ENCODE measurements at regions not wholly inside any gene's neighbourhood (a gene's known extent, or its start where the extent isn't known, plus 50 kb on each side); places are given as distances from the start of the nearest gene placed in this dataset.

DNA sequence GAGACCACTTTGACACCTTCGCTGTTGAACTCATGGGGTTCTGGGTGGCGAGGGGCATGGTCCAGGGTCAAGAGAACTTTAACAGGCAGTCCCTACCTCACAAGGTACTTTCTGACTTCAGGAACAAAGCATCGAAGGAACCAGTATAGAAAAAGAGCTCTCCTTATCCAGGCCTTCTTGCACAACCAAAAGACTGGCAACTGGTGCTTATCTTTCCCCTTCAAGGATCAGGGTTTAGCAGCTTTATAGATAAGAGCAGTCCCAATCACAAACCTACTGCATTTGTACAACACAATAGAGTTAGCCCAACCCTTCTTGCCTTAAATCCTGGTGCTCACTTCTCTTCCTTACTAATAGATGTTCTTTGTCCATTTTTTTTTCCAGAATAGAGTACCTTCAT lies 116.3 kb downstream of the SNX5 start:
- Mint-ChIP-seq H3K9me3 (ENCODE audit: insufficient read depth) (peaks cover 4% of the 10 kb centered on the region), H3K27ac (no peak overlapping the region), H3K27me3 (no peaks in the 10 kb centered on the region), H3K4me1 (peaks cover 67% of the 10 kb centered on the region), H3K4me3 (no peak overlapping the region)
- H2AFZ ChIP-seq (ENCODE audit: insufficient read depth, low read depth, low read length, poor library complexity, severe bottlenecking), result no peak overlapping the region
- H4K20me1 ChIP-seq (ENCODE audit: control insufficient read depth, insufficient read depth, low read length, poor library complexity, severe bottlenecking), result no peaks in the 10 kb centered on the region
- no peak overlapping the region for H3K9ac ChIP-seq (ENCODE audit: low read length)
- no peak overlapping the region for H3K27ac ChIP-seq (ENCODE audit: low read length in 2 of 2)
- no peaks in the 10 kb centered on the region for H3K27me3 ChIP-seq (replicated peaks in 1 of 4; ENCODE audit: control extremely low read depth in 1 of 4, control insufficient read depth in 3 of 4, insufficient read depth in 4 of 4, low read length in 3 of 4)
- ChIA-PET POLR2A (interaction anchor here (0.6 kb wide), 1 partner anchor 1814 kb away, joined by 4 read pairs; no protein-coding TSS in a partner anchor), CTCF (no interaction called here)
- H3K79me2 ChIP-seq (ENCODE audit: control insufficient read depth, insufficient read depth, low read length), result no peaks in the 10 kb centered on the region
- 100% methylated on average over 2 of the region's 3 CpGs for WGBS (ENCODE audit: insufficient coverage)
- no peak overlapping the region for H3K4me3 ChIP-seq (ENCODE audit: control extremely low read depth in 1 of 5, extremely low read depth in 1 of 5, insufficient read depth in 1 of 5, low read depth in 2 of 5, low read length in 4 of 5)
- H3K9me3 ChIP-seq (ENCODE audit: control extremely low read depth in 1 of 3, control insufficient read depth in 2 of 3, insufficient read depth in 1 of 3, low read length in 2 of 3), result peaks cover 0 to 20% (median 6%) of the 10 kb centered on the region in 3 donors
- peaks cover 50 to 63% of the 10 kb centered on the region in 2 donors for H3K4me1 ChIP-seq (ENCODE audit: control insufficient read depth in 2 of 2, insufficient read depth in 2 of 2, low read length in 2 of 2)
- H3K4me2 ChIP-seq (replicated peaks; ENCODE audit: low read depth, low read length, poor library complexity, severe bottlenecking), result no peak overlapping the region
- no peak for TF ChIP-seq EZH2 (IDR thresholded peaks at IDR 0.05; ENCODE audit: borderline replicate concordance, insufficient read depth, low read depth, low read length, poor library complexity, severe bottlenecking)
- TF ChIP-seq, protein P1, sequence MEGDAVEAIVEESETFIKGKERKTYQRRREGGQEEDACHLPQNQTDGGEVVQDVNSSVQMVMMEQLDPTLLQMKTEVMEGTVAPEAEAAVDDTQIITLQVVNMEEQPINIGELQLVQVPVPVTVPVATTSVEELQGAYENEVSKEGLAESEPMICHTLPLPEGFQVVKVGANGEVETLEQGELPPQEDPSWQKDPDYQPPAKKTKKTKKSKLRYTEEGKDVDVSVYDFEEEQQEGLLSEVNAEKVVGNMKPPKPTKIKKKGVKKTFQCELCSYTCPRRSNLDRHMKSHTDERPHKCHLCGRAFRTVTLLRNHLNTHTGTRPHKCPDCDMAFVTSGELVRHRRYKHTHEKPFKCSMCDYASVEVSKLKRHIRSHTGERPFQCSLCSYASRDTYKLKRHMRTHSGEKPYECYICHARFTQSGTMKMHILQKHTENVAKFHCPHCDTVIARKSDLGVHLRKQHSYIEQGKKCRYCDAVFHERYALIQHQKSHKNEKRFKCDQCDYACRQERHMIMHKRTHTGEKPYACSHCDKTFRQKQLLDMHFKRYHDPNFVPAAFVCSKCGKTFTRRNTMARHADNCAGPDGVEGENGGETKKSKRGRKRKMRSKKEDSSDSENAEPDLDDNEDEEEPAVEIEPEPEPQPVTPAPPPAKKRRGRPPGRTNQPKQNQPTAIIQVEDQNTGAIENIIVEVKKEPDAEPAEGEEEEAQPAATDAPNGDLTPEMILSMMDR (IDR thresholded peaks at IDR 0.05), result no peak
- DNase-seq (no peak), ATAC-seq (ENCODE audit: low read depth) (no peak)
- intact Hi-C loops (cut with micrococcal nuclease), result loop anchor here (10.0 kb wide), 1 partner anchor 112 kb away; the partner anchor contains the start of genes MGME1 and SNX5
- no peaks in the 10 kb centered on the region for H3K36me3 ChIP-seq (replicated peaks in 1 of 2; ENCODE audit: control extremely low read depth in 1 of 2, control insufficient read depth in 1 of 2, extremely low read depth in 1 of 2, insufficient read depth in 2 of 2, low read length in 1 of 2)

DNA sequence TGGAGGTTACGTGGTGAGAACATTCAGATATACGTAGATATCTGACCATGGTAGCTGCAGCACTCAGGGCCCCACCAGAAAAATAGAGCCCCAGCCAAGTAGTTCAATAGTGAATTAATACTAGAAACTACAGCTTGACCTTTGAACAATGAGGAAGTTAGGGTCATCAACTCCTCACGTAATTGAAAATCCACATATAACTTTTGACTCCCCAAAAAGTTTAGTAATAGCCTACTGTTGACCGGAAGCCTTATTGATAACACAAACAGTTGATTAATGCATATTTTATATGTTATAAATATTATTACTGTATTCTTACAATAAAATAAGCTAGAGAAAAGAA lies 117.9 kb downstream of the SNX5 start:
- no peaks in the 10 kb centered on the region for H3K36me3 ChIP-seq (replicated peaks in 1 of 2; ENCODE audit: control extremely low read depth in 1 of 2, control insufficient read depth in 1 of 2, extremely low read depth in 1 of 2, insufficient read depth in 2 of 2, low read length in 1 of 2)
- H3K9ac ChIP-seq (ENCODE audit: low read length), result no peak overlapping the region
- ATAC-seq (ENCODE audit: low read depth), result no peak
- 100% methylated on average over 2 of the region's 4 CpGs for WGBS (ENCODE audit: insufficient coverage)
- no peaks in the 10 kb centered on the region for H3K27me3 Mint-ChIP-seq
- peaks cover 52 to 64% of the 10 kb centered on the region in 2 donors for H3K4me1 ChIP-seq (ENCODE audit: control insufficient read depth in 2 of 2, insufficient read depth in 2 of 2, low read length in 2 of 2)
- no peak for TF ChIP-seq EZH2 (IDR thresholded peaks at IDR 0.05; ENCODE audit: borderline replicate concordance, insufficient read depth, low read depth, low read length, poor library complexity, severe bottlenecking)
- no peak for DNase-seq
- H3K4me1 Mint-ChIP-seq, result peaks cover 66% of the 10 kb centered on the region
- H3K9me3 Mint-ChIP-seq (ENCODE audit: insufficient read depth), result peaks cover 4% of the 10 kb centered on the region
- no peaks in the 10 kb centered on the region for H3K27me3 ChIP-seq (replicated peaks in 1 of 4; ENCODE audit: control extremely low read depth in 1 of 4, control insufficient read depth in 3 of 4, insufficient read depth in 4 of 4, low read length in 3 of 4)
- H2AFZ ChIP-seq (ENCODE audit: insufficient read depth, low read depth, low read length, poor library complexity, severe bottlenecking), result no peak overlapping the region
- no peak overlapping the region for H3K4me3 Mint-ChIP-seq
- no peak overlapping the region for H3K4me2 ChIP-seq (replicated peaks; ENCODE audit: low read depth, low read length, poor library complexity, severe bottlenecking)
- ChIA-PET POLR2A (no interaction called here), CTCF (interaction anchor here (0.5 to 1.1 kb wide), 3 partner anchors 15 to 113 kb away, joined by 3 read pairs; no protein-coding TSS in a partner anchor)
- no peaks in the 10 kb centered on the region for H3K79me2 ChIP-seq (ENCODE audit: control insufficient read depth, insufficient read depth, low read length)
- H4K20me1 ChIP-seq (ENCODE audit: control insufficient read depth, insufficient read depth, low read length, poor library complexity, severe bottlenecking), result no peaks in the 10 kb centered on the region
- intact Hi-C loops (cut with micrococcal nuclease), result loop anchor here (10.0 kb wide), 1 partner anchor 114 kb away; the partner anchor contains the start of genes MGME1 and SNX5
- no peak overlapping the region for H3K27ac Mint-ChIP-seq
- H3K27ac ChIP-seq (ENCODE audit: low read length in 2 of 2), result no peak overlapping the region
- no peak overlapping the region for H3K4me3 ChIP-seq (ENCODE audit: control extremely low read depth in 1 of 5, extremely low read depth in 1 of 5, insufficient read depth in 1 of 5, low read depth in 2 of 5, low read length in 4 of 5)
- H3K9me3 ChIP-seq (ENCODE audit: control extremely low read depth in 1 of 3, control insufficient read depth in 2 of 3, insufficient read depth in 1 of 3, low read length in 2 of 3), result peaks cover 0 to 16% (median 6%) of the 10 kb centered on the region in 3 donors
